HepG2 (cell line): ENCODE measurements at regions not wholly inside any gene's neighbourhood (a gene's known extent, or its start where the extent isn't known, plus 50 kb on each side); places are given as distances from the start of the nearest gene placed in this dataset.
A peak's percentile ranks its signal among the peaks of the same experiment; 100 is the strongest.

Experiments
- ATF2 ChIP-seq: sonication (generic); formaldehyde crosslinking; IDR thresholded peaks from 2 replicates; pipeline ENCODE4 v1.4.0; 2020; ENCODE audit warnings: missing genetic modification reagents
- BCL6 ChIP-seq: IDR thresholded peaks from 2 replicates; pipeline ENCODE4 v1.6.1; 2016; ENCODE audit warnings: missing genetic modification reagents, missing compliant biosample characterization
- BHLHE40 ChIP-seq: IDR thresholded peaks from 2 replicates; pipeline ENCODE4 v1.6.1; 2011; ENCODE audit warnings: low read length, improper control_type of control experiment
- FOXO1 ChIP-seq: sonication (generic); formaldehyde crosslinking; IDR thresholded peaks from 2 replicates; pipeline ENCODE4 v1.4.0; 2020; ENCODE audit warnings: missing genetic modification reagents
- GABPA ChIP-seq, 2 experiments: IDR thresholded peaks; 2 replicates each; pipeline ENCODE4 v1.6.1; 2011 to 2016; ENCODE audit warnings: low read depth in 2 of 2, low read length in 1 of 2, missing biosample characterization in 1 of 2, missing genetic modification characterization in 1 of 2
- HES4 ChIP-seq: sonication (generic); formaldehyde crosslinking; IDR thresholded peaks from 2 replicates; pipeline ENCODE4 v1.9.0; 2021; ENCODE audit warnings: mild to moderate bottlenecking, missing genetic modification reagents, borderline replicate concordance
- HMG20B ChIP-seq: conservative IDR thresholded peaks from 2 replicates; pipeline ENCODE4 v1.6.1; 2016; ENCODE audit warnings: missing genetic modification reagents, missing compliant biosample characterization
- HNRNPUL1 ChIP-seq: fragments of 200-400 bp; formaldehyde crosslinking; IDR thresholded peaks from 2 replicates; pipeline ENCODE4 v1.6.1; 2017; ENCODE audit warnings: low read depth, mild to moderate bottlenecking, low read length, moderate library complexity
- KAT8 ChIP-seq: IDR thresholded peaks from 2 replicates; pipeline ENCODE4 v1.6.1; 2016; ENCODE audit warnings: missing genetic modification reagents, missing compliant biosample characterization
- KDM1A ChIP-seq: IDR thresholded peaks from 2 replicates; pipeline ENCODE4 v1.6.1; 2016; ENCODE audit warnings: missing compliant biosample characterization
- LCORL ChIP-seq, 2 experiments: fragments of 450-650 bp in 1 of 2; sonication (generic) in 1 of 2; formaldehyde crosslinking in 1 of 2; IDR thresholded peaks; 2 replicates each; pipeline versions ENCODE4 v1.5.0 to v1.6.1; 2017 to 2020; ENCODE audit warnings: antibody characterized with exemption in 1 of 2, missing genetic modification reagents in 1 of 2
- SAP130 ChIP-seq: IDR thresholded peaks from 2 replicates; pipeline ENCODE4 v1.6.1; 2016; ENCODE audit warnings: low read depth
- THRA ChIP-seq: sonication (generic); formaldehyde crosslinking; IDR thresholded peaks from 2 replicates; pipeline ENCODE4 v1.4.0; 2020; ENCODE audit warnings: missing genetic modification reagents, borderline replicate concordance
- ZMYM4 ChIP-seq: sonication (generic); formaldehyde crosslinking; IDR thresholded peaks from 2 replicates; pipeline ENCODE4 v1.8.1; 2023; ENCODE audit warnings: mild to moderate bottlenecking, missing genetic modification reagents
- ZNF17 ChIP-seq: sonication (generic); formaldehyde crosslinking; IDR thresholded peaks from 2 replicates; pipeline ENCODE4 v1.5.0; 2020; ENCODE audit warnings: mild to moderate bottlenecking, missing genetic modification reagents
- ZNF484 ChIP-seq: sonication (generic); formaldehyde crosslinking; IDR thresholded peaks from 2 replicates; pipeline ENCODE4 v1.5.1; 2020; ENCODE audit warnings: mild to moderate bottlenecking, low read depth, missing genetic modification reagents, borderline replicate concordance
- ZSCAN12 ChIP-seq: sonication (generic); formaldehyde crosslinking; IDR thresholded peaks from 2 replicates; pipeline ENCODE4 v1.9.0; 2021; ENCODE audit warnings: mild to moderate bottlenecking, missing genetic modification reagents
- ZSCAN20 ChIP-seq: sonication (generic); formaldehyde crosslinking; IDR thresholded peaks from 2 replicates; pipeline ENCODE4 v1.4.0; 2020; ENCODE audit warnings: missing genetic modification reagents, mild to moderate bottlenecking, borderline replicate concordance
- TF ChIP-seq, protein P1 (sequence below): sonication (generic); formaldehyde crosslinking; IDR thresholded peaks from one replicate; pipeline ENCODE4 v1.5.1; 2020; ENCODE audit warnings: mild to moderate bottlenecking, missing genetic modification reagents; ENCODE audit errors: not compliant biosample characterization

GRCh38 chr10:33657154-33657908 is 322.9 kb upstream of the NRP1 start (continued):
- TF ChIP-seq, protein P1, sequence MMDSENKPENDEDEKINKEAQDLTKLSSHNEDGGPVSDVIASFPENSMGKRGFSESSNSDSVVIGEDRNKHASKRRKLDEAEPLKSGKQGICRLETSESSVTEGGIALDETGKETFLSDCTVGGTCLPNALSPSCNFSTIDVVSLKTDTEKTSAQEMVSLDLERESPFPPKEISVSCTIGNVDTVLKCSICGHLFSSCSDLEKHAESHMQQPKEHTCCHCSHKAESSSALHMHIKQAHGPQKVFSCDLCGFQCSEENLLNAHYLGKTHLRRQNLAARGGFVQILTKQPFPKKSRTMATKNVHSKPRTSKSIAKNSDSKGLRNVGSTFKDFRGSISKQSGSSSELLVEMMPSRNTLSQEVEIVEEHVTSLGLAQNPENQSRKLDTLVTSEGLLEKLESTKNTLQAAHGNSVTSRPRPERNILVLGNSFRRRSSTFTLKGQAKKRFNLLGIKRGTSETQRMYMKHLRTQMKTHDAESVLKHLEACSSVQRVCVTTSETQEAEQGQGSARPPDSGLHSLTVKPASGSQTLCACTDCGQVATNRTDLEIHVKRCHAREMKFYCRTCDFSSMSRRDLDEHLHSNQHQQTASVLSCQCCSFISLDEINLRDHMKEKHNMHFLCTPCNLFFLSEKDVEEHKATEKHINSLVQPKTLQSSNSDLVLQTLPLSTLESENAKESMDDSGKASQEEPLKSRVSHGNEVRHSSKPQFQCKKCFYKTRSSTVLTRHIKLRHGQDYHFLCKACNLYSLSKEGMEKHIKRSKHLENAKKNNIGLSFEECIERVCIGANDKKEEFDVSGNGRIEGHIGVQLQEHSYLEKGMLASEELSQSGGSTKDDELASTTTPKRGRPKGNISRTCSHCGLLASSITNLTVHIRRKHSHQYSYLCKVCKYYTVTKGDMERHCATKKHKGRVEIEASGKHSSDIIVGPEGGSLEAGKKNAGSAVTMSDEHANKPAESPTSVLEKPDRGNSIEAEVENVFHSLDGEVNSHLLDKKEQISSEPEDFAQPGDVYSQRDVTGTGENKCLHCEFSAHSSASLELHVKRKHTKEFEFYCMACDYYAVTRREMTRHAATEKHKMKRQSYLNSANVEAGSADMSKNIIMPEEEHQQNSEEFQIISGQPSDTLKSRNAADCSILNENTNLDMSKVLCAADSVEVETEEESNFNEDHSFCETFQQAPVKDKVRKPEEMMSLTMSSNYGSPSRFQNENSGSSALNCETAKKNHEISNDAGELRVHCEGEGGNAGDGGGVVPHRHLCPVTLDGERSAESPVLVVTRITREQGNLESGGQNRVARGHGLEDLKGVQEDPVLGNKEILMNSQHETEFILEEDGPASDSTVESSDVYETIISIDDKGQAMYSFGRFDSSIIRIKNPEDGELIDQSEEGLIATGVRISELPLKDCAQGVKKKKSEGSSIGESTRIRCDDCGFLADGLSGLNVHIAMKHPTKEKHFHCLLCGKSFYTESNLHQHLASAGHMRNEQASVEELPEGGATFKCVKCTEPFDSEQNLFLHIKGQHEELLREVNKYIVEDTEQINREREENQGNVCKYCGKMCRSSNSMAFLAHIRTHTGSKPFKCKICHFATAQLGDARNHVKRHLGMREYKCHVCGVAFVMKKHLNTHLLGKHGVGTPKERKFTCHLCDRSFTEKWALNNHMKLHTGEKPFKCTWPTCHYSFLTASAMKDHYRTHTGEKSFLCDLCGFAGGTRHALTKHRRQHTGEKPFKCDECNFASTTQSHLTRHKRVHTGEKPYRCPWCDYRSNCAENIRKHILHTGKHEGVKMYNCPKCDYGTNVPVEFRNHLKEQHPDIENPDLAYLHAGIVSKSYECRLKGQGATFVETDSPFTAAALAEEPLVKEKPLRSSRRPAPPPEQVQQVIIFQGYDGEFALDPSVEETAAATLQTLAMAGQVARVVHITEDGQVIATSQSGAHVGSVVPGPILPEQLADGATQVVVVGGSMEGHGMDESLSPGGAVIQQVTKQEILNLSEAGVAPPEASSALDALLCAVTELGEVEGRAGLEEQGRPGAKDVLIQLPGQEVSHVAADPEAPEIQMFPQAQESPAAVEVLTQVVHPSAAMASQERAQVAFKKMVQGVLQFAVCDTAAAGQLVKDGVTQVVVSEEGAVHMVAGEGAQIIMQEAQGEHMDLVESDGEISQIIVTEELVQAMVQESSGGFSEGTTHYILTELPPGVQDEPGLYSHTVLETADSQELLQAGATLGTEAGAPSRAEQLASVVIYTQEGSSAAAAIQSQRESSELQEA: no peak
- TF ChIP-seq SAP130 (CRISPR knock-in tag) (0 out of 2 replicates have a peak, but pooled peaks have one; percentile 16), BCL6 (CRISPR knock-in tag) (no peak), KDM1A (CRISPR knock-in tag) (no peak), ATF2 (CRISPR knock-in tag) (no peak), FOXO1 (CRISPR knock-in tag) (no peak), HNRNPUL1 (no peak), HES4 (CRISPR knock-in tag) (no peak), ZSCAN20 (CRISPR knock-in tag) (no peak), BHLHE40 (no peak), GABPA (IDR thresholded peaks at IDR 0.05; ENCODE audit: low read depth, low read length) (no peak), GABPA (CRISPR knock-in tag; IDR thresholded peaks at IDR 0.05; ENCODE audit: low read depth) (no peak), ZNF484 (CRISPR knock-in tag) (no peak), ZMYM4 (CRISPR knock-in tag) (no peak), LCORL (IDR thresholded peaks at IDR 0.05) (no peak), LCORL (CRISPR knock-in tag; IDR thresholded peaks at IDR 0.05) (no peak), HMG20B (CRISPR knock-in tag) (no peak), ZNF17 (CRISPR knock-in tag) (no peak), ZSCAN12 (no peak), KAT8 (CRISPR knock-in tag) (no peak), THRA (CRISPR knock-in tag) (no peak)
